PC-9 (cell line): ENCODE measurements at regions not wholly inside any gene's neighbourhood (a gene's known extent, or its start where the extent isn't known, plus 50 kb on each side); places are given as distances from the start of the nearest gene placed in this dataset.

ENCODE experiments used
- BruUV-seq: library from RNA; stranded (reverse); fragments of 400-500 nt; replicated peaks from 2 replicates; lab custom pipeline; 2021; lab: Mats Ljungman, UMichigan
- CTCF ChIA-PET: fragments of 300-600 bp; sonication (Branson Sonifier 250); formaldehyde crosslinking; loops from one replicate; lab custom pipeline; 2022; ENCODE audit warnings: antibody characterized with exemption; lab: Charles Lee
- POLR2A ChIA-PET: fragments of 300-600 bp; sonication (Branson Sonifier 250); formaldehyde crosslinking; loops from one replicate; lab custom pipeline; 2022; ENCODE audit warnings: antibody characterized with exemption; ENCODE audit not compliant: unreplicated experiment; lab: Charles Lee
- DNase-seq, 2 experiments: peaks; one replicate each; pipeline versions ENCODE4 v3.0.0 to v3.0.0-alpha.2; 2015 to 2022; ENCODE audit warnings: mixed read lengths in 1 of 2
- H2AFZ ChIP-seq: fragments of 200-600 bp; sonication (generic); 2 replicates; pipeline ENCODE4 v1.8.1; 2017; ENCODE audit warnings: antibody characterized with exemption
- H3F3A ChIP-seq: fragments of 200-600 bp; sonication (generic); 2 replicates; pipeline ENCODE4 v1.8.1; 2017; ENCODE audit warnings: antibody characterized with exemption, mild to moderate bottlenecking, low read depth; ENCODE audit not compliant: insufficient read depth
- H3K27ac ChIP-seq: fragments of 200-600 bp; sonication (generic); 2 replicates; pipeline ENCODE4 v1.6.1; 2016; ENCODE audit warnings: mixed run types
- H3K27me3 ChIP-seq: fragments of 200-600 bp; sonication (generic); 2 replicates; pipeline ENCODE4 v1.6.1; 2016; ENCODE audit warnings: low read depth, mixed run types; ENCODE audit not compliant: insufficient read depth
- H3K36me3 ChIP-seq: fragments of 200-600 bp; sonication (generic); 2 replicates; pipeline ENCODE4 v1.6.1; 2016; ENCODE audit warnings: low read depth, mixed run types
- H3K4me1 ChIP-seq: fragments of 200-600 bp; sonication (generic); replicated peaks from 2 replicates; pipeline ENCODE4 v1.6.1; 2016; ENCODE audit warnings: mixed run types; ENCODE audit not compliant: insufficient read depth
- H3K4me2 ChIP-seq: fragments of 200-600 bp; sonication (generic); 2 replicates; pipeline ENCODE4 v1.6.1; 2017; ENCODE audit warnings: mixed run types
- H3K4me3 ChIP-seq: fragments of 200-600 bp; sonication (generic); 2 replicates; pipeline ENCODE4 v1.6.1; 2016; ENCODE audit warnings: mixed run types
- H3K79me2 ChIP-seq: fragments of 200-600 bp; sonication (generic); 2 replicates; pipeline ENCODE4 v1.6.1; 2017; ENCODE audit warnings: low read depth, mixed run types
- H3K9me2 ChIP-seq: fragments of 200-600 bp; sonication (generic); 2 replicates; pipeline ENCODE4 v1.8.1; 2017; ENCODE audit warnings: mild to moderate bottlenecking; ENCODE audit not compliant: insufficient read depth
- H3K9me3 ChIP-seq: fragments of 200-600 bp; sonication (generic); 2 replicates; pipeline ENCODE4 v1.8.1; 2016; ENCODE audit warnings: low read depth; ENCODE audit not compliant: insufficient read depth
- H4K20me1 ChIP-seq: fragments of 200-600 bp; sonication (generic); 2 replicates; pipeline ENCODE4 v1.8.1; 2017; ENCODE audit not compliant: insufficient read depth
- CTCF ChIP-seq: fragments of 200-600 bp; sonication (generic); conservative IDR thresholded peaks from 2 replicates; pipeline ENCODE4 v1.6.1; 2017; ENCODE audit warnings: mixed run types, antibody characterized with exemption, mild to moderate bottlenecking, moderate library complexity
- EZH2 ChIP-seq: fragments of 200-600 bp; sonication (generic); IDR thresholded peaks from 2 replicates; pipeline ENCODE4 v1.8.0; 2017; ENCODE audit warnings: antibody characterized with exemption, low read depth
- intact Hi-C: fragments of 100-400 bp; cut with micrococcal nuclease; formaldehyde crosslinking; loops from one replicate; pipeline ENCODE4 v1.10.0; 2022; ENCODE audit not compliant: unreplicated experiment

GRCh38 chr5:125201446-125202052 is 455.1 kb upstream of the ZNF608 start:
- no peaks in the 10 kb centered on the region for H3K9me3 ChIP-seq
- H3K4me2 ChIP-seq, result no peak overlapping the region
- BruUV-seq, result no TSS peak
- CTCF ChIA-PET, result no interaction called here
- no peak overlapping the region for H2AFZ ChIP-seq
- H3K27me3 ChIP-seq, result no peaks in the 10 kb centered on the region
- H3F3A ChIP-seq, result no peaks in the 10 kb centered on the region
- H4K20me1 ChIP-seq, result no peaks in the 10 kb centered on the region
- DNase-seq, result no peak
- intact Hi-C loops, result loop anchor here (5.0 kb wide), 1 partner anchor 314 kb away; no protein-coding TSS in a partner anchor
- TF ChIP-seq CTCF (no peak), EZH2 (no peak)
- H3K27ac ChIP-seq, result no peak overlapping the region
- H3K36me3 ChIP-seq, result no peaks in the 10 kb centered on the region
- H3K4me1 ChIP-seq, result no peaks in the 10 kb centered on the region
- H3K4me3 ChIP-seq, result no peak overlapping the region
- POLR2A ChIA-PET, result no interaction called here
- H3K79me2 ChIP-seq, result no peaks in the 10 kb centered on the region
- H3K9me2 ChIP-seq, result no peaks in the 10 kb centered on the region

DNA sequence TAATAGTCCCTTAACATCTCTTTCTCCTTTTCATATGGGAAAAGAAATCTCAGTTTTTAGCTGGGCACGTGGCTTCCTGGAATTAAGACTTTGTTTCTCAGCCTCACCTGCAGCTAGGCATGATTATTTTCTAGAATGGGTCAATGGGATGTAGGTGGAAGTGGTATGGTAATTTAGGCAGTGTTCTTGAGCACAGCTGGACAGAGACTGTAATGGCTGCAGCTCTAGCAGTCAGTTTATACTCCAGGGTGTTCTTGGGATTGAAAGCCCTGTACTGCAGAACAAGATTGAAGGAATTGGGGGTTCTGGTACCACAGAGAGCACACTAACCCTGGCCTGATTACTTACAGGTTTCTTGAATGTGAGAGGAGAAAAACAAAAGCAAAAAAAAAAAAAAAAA is 455.9 kb upstream of the ZNF608 start:
- Histone ChIP-seq H3K9me3 (no peaks in the 10 kb centered on the region), H3K27me3 (no peaks in the 10 kb centered on the region), H4K20me1 (no peaks in the 10 kb centered on the region), H3F3A (no peaks in the 10 kb centered on the region), H3K4me2 (no peak overlapping the region), H3K4me3 (no peak overlapping the region), H3K4me1 (no peaks in the 10 kb centered on the region), H3K27ac (no peak overlapping the region), H3K36me3 (no peaks in the 10 kb centered on the region), H3K79me2 (no peaks in the 10 kb centered on the region), H2AFZ (no peak overlapping the region), H3K9me2 (no peaks in the 10 kb centered on the region)
- CTCF ChIA-PET, result no interaction called here
- TF ChIP-seq EZH2 (no peak), CTCF (no peak)
- no peak for DNase-seq
- POLR2A ChIA-PET, result no interaction called here
- BruUV-seq, result no TSS peak
- intact Hi-C loops, result loop anchor here (5.0 kb wide), 1 partner anchor 315 kb away; no protein-coding TSS in a partner anchor

DNA sequence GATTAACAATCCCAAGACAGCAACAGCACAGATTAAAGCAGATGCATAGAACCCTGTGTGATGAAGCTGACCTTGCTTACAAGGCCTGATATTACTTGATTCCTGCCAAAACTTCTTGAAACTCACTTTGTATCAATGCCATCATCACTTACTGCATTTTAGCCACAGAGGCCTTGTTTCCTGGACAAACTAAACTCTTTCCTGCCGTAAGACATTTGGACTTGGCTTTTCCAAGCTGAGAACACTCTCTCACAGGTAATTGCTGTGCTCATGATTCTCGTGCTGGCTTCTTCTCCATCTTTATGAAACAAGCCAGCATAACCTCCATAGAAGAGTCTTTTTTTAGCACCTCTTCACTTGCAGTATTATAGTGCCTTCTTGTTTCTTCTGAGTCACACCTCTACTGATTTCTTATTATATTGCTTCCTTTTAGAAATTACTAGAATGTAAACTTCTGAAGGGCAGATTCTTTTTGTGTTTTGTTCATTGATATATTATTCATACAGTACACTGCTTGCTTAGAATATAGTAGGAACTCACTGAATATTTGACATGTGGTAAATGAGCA is 456.5 kb upstream of the ZNF608 start:
- Histone ChIP-seq H3K9me3 (no peaks in the 10 kb centered on the region), H3K9me2 (no peaks in the 10 kb centered on the region), H4K20me1 (no peaks in the 10 kb centered on the region), H3K4me2 (no peak overlapping the region), H3K36me3 (no peaks in the 10 kb centered on the region), H3F3A (no peaks in the 10 kb centered on the region), H3K27me3 (no peaks in the 10 kb centered on the region), H3K4me1 (no peaks in the 10 kb centered on the region), H3K4me3 (no peak overlapping the region), H2AFZ (no peak overlapping the region), H3K79me2 (no peaks in the 10 kb centered on the region), H3K27ac (no peak overlapping the region)
- ChIA-PET POLR2A (no interaction called here), CTCF (no interaction called here)
- BruUV-seq, result no TSS peak
- intact Hi-C loops, result loop anchor here (5.0 kb wide), 1 partner anchor 316 kb away; no protein-coding TSS in a partner anchor
- DNase-seq, result no peak
- no peak for TF ChIP-seq CTCF
